NB4 (cell line): ENCODE measurements at regions not wholly inside any gene's neighbourhood (a gene's known extent, or its start where the extent isn't known, plus 50 kb on each side); places are given as distances from the start of the nearest gene placed in this dataset.

Experiments
- MYC ChIP-seq: IDR thresholded peaks from 2 replicates; pipeline ENCODE4 v1.6.1; 2011; ENCODE audit warnings: low read depth, low read length
- POLR2A ChIP-seq: IDR thresholded peaks from 2 replicates; pipeline ENCODE4 v1.6.1; 2011; ENCODE audit warnings: mild to moderate bottlenecking; ENCODE audit not compliant: insufficient read length; ENCODE audit errors: extremely low read depth
- TF ChIP-seq, protein P1 (sequence below): IDR thresholded peaks from one replicate; pipeline ENCODE4 v1.5.1; 2012; ENCODE audit warnings: low read depth, low read length
- TF ChIP-seq, protein P2 (sequence below): IDR thresholded peaks from 2 replicates; pipeline ENCODE4 v1.6.1; 2011; ENCODE audit warnings: low read depth, low read length

DNA sequence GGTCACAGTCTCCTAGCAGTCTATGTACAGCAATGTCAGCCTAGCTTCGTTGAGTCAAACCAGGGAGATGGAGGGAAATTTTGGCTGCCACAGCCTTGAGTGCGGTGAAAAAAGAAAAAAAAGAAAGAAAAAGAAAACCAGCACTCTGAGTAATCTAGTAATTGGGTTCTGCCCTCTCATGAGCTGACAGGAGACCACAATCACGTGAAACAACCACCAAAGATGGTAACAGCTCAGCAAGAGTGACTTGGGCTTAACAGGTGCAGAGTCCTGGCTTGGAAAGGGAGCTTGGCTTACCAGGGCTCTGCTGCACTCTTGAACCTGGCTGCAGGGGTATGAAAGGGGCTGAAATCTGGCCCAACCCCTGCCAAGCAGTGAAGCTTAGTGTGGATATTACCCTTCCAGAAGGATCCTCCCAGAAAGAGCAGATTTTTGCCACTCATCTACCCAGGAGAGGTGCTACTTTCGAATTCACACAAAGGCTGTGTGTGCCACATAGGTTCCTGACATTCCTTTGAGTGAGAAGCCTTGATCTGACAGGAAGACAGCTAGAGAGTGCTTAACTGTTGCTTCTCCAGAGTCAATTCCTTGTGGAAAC, 350.3 kb downstream of the PTTG2 start:
- TF ChIP-seq, protein P1, sequence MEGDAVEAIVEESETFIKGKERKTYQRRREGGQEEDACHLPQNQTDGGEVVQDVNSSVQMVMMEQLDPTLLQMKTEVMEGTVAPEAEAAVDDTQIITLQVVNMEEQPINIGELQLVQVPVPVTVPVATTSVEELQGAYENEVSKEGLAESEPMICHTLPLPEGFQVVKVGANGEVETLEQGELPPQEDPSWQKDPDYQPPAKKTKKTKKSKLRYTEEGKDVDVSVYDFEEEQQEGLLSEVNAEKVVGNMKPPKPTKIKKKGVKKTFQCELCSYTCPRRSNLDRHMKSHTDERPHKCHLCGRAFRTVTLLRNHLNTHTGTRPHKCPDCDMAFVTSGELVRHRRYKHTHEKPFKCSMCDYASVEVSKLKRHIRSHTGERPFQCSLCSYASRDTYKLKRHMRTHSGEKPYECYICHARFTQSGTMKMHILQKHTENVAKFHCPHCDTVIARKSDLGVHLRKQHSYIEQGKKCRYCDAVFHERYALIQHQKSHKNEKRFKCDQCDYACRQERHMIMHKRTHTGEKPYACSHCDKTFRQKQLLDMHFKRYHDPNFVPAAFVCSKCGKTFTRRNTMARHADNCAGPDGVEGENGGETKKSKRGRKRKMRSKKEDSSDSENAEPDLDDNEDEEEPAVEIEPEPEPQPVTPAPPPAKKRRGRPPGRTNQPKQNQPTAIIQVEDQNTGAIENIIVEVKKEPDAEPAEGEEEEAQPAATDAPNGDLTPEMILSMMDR = no peak
- TF ChIP-seq POLR2A (no peak), MYC (no peak)
- TF ChIP-seq, protein P2, sequence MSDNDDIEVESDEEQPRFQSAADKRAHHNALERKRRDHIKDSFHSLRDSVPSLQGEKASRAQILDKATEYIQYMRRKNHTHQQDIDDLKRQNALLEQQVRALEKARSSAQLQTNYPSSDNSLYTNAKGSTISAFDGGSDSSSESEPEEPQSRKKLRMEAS = no peak
